ENCODE measurements at regions not wholly inside any gene's neighbourhood (a gene's known extent, or its start where the extent isn't known, plus 50 kb on each side); places are given as distances from the start of the nearest gene placed in this dataset.

- Histone ChIP-seq H3K4me1 (no peaks in the 10 kb centered on the region), H3K27me3 (no peaks in the 10 kb centered on the region), H3K9me3 (no peaks in the 10 kb centered on the region), H3K4me3 (no peak overlapping the region), H3K27ac (no peak overlapping the region), H3K36me3 (no peaks in the 10 kb centered on the region)
- TF ChIP-seq POLR2A (IDR thresholded peaks at IDR 0.05) (no peak), CTCF (IDR thresholded peaks at IDR 0.05) (no peak), POLR2AphosphoS5 (IDR thresholded peaks at IDR 0.05) (no peak), EP300 (IDR thresholded peaks at IDR 0.05) (no peak)
- no peak for DNase-seq (ENCODE audit: low spot score in 2 of 2)
Measured at GRCh38 chr14:98748966-98749365, 523.0 kb downstream of the BCL11B start.

GRCh38 chr14:98751110-98751509, 520.9 kb downstream of the BCL11B start:
- Histone ChIP-seq H3K36me3 (no peaks in the 10 kb centered on the region), H3K4me1 (no peaks in the 10 kb centered on the region), H3K27ac (no peak overlapping the region), H3K27me3 (no peaks in the 10 kb centered on the region), H3K4me3 (no peak overlapping the region), H3K9me3 (no peaks in the 10 kb centered on the region)
- TF ChIP-seq CTCF (IDR thresholded peaks at IDR 0.05) (no peak), POLR2A (IDR thresholded peaks at IDR 0.05) (no peak), POLR2AphosphoS5 (IDR thresholded peaks at IDR 0.05) (no peak), EP300 (IDR thresholded peaks at IDR 0.05) (no peak)
- no peak for DNase-seq (ENCODE audit: low spot score in 2 of 2)
- WGBS, result 98% methylated on average over 2 of the region's 2 CpGs

- no peaks in the 10 kb centered on the region for H3K27me3 ChIP-seq
- 79% methylated on average over 1 of the region's 1 CpG for whole genome bisulfite sequencing
- no peaks in the 10 kb centered on the region for H3K4me1 ChIP-seq
- H3K4me3 ChIP-seq, result no peak overlapping the region
- no peak for DNase-seq (ENCODE audit: low spot score in 2 of 2)
- TF ChIP-seq EP300 (IDR thresholded peaks at IDR 0.05) (no peak), POLR2AphosphoS5 (IDR thresholded peaks at IDR 0.05) (no peak), CTCF (IDR thresholded peaks at IDR 0.05) (no peak), POLR2A (IDR thresholded peaks at IDR 0.05) (no peak)
- no peaks in the 10 kb centered on the region for H3K36me3 ChIP-seq
- H3K27ac ChIP-seq, result no peak overlapping the region
- no peaks in the 10 kb centered on the region for H3K9me3 ChIP-seq
Measured at GRCh38 chr14:98752660-98753059, 519.3 kb downstream of the BCL11B start.

- Histone ChIP-seq H3K27me3 (no peaks in the 10 kb centered on the region), H3K4me1 (no peaks in the 10 kb centered on the region), H3K36me3 (no peaks in the 10 kb centered on the region), H3K4me3 (no peak overlapping the region), H3K27ac (no peak overlapping the region), H3K9me3 (no peaks in the 10 kb centered on the region)
- peak in 1 of 2 donors; percentile 84 for DNase-seq (ENCODE audit: low spot score in 2 of 2)
- 39% methylated on average over 2 of the region's 2 CpGs for WGBS
- TF ChIP-seq POLR2AphosphoS5 (IDR thresholded peaks at IDR 0.05) (no peak), EP300 (IDR thresholded peaks at IDR 0.05) (no peak)
Measured at GRCh38 chr14:98754343-98755020, 517.5 kb downstream of the BCL11B start.

- no peaks in the 10 kb centered on the region for H3K4me1 ChIP-seq
- no peaks in the 10 kb centered on the region for H3K9me3 ChIP-seq
- WGBS, result 92% methylated on average over 6 of the region's 6 CpGs
- TF ChIP-seq EP300 (IDR thresholded peaks at IDR 0.05) (no peak), CTCF (IDR thresholded peaks at IDR 0.05) (no peak), POLR2A (IDR thresholded peaks at IDR 0.05) (no peak), POLR2AphosphoS5 (IDR thresholded peaks at IDR 0.05) (no peak)
- H3K36me3 ChIP-seq, result no peaks in the 10 kb centered on the region
- no peak overlapping the region for H3K4me3 ChIP-seq
- H3K27me3 ChIP-seq, result no peaks in the 10 kb centered on the region
- no peak overlapping the region for H3K27ac ChIP-seq
- DNase-seq (ENCODE audit: low spot score in 2 of 2), result no peak
Measured at GRCh38 chr14:98756749-98757148, 515.2 kb downstream of the BCL11B start.

- DNase-seq (ENCODE audit: low spot score in 2 of 2), result no peak
- TF ChIP-seq EP300 (IDR thresholded peaks at IDR 0.05) (no peak), CTCF (IDR thresholded peaks at IDR 0.05) (no peak), POLR2AphosphoS5 (IDR thresholded peaks at IDR 0.05) (no peak), POLR2A (IDR thresholded peaks at IDR 0.05) (no peak)
- Histone ChIP-seq H3K4me1 (no peaks in the 10 kb centered on the region), H3K27ac (no peak overlapping the region), H3K9me3 (peaks cover 7% of the 10 kb centered on the region), H3K27me3 (no peaks in the 10 kb centered on the region), H3K4me3 (no peak overlapping the region), H3K36me3 (no peaks in the 10 kb centered on the region)
- whole genome bisulfite sequencing, result 92% methylated on average over 1 of the region's 1 CpG
Measured at GRCh38 chr14:98758440-98758839, 513.6 kb downstream of the BCL11B start.

All from suprapubic skin (tissue), 4 donors.